Neural cell (in vitro differentiated cells): ENCODE measurements at regions not wholly inside any gene's neighbourhood (a gene's known extent, or its start where the extent isn't known, plus 50 kb on each side); places are given as distances from the start of the nearest gene placed in this dataset.

Experiments
- H2AFZ ChIP-seq: fragments of 200-600, 300-800 bp; sonication (generic), shearing (Covaris generic); 2 replicates; pipeline ENCODE4 v1.6.0; 2014; ENCODE audit warnings: low read depth, mild to moderate bottlenecking, antibody characterized with exemption, low read length, moderate library complexity
- H3F3A ChIP-seq: fragments of 200-600 bp; shearing (Covaris generic); 2 replicates; pipeline ENCODE4 v1.6.1; 2016; ENCODE audit warnings: mild to moderate bottlenecking, moderate library complexity, mixed read lengths, antibody characterized with exemption, low read length; ENCODE audit not compliant: insufficient read depth, poor library complexity, severe bottlenecking
- H3K27ac ChIP-seq: fragments of 200-600, 300-800 bp; sonication (generic), shearing (Covaris generic); 2 replicates; pipeline ENCODE4 v1.5.1; 2014; ENCODE audit warnings: mild to moderate bottlenecking, low read length, moderate library complexity
- H3K27me3 ChIP-seq: fragments of 300-800, 200-600 bp; sonication (generic), shearing (Covaris generic); 2 replicates; pipeline ENCODE4 v1.6.0; 2014; ENCODE audit warnings: mild to moderate bottlenecking, low read depth, low read length, moderate library complexity; ENCODE audit not compliant: insufficient read depth
- H3K36me3 ChIP-seq: fragments of 300-800, 200-600 bp; sonication (generic), shearing (Covaris generic); 2 replicates; pipeline ENCODE4 v1.5.1; 2014; ENCODE audit warnings: mild to moderate bottlenecking, antibody characterized with exemption, low read length, moderate library complexity; ENCODE audit not compliant: insufficient read depth
- H3K4me2 ChIP-seq: fragments of 300-800, 200-600 bp; sonication (generic), shearing (Covaris generic); 2 replicates; pipeline ENCODE4 v1.6.0; 2014; ENCODE audit warnings: mild to moderate bottlenecking, low read length
- H3K4me3 ChIP-seq: fragments of 300-800, 200-600 bp; sonication (generic), shearing (Covaris generic); 2 replicates; pipeline ENCODE4 v1.5.1; 2014; ENCODE audit warnings: mild to moderate bottlenecking, low read length, moderate library complexity
- H3K79me2 ChIP-seq: fragments of 200-600 bp; shearing (Covaris generic); replicated peaks from 2 replicates; pipeline ENCODE4 v1.6.0; 2014; ENCODE audit warnings: mild to moderate bottlenecking, low read length, moderate library complexity; ENCODE audit not compliant: insufficient read depth
- H3K9ac ChIP-seq: fragments of 300-800, 200-600 bp; sonication (generic), shearing (Covaris generic); 2 replicates; pipeline ENCODE4 v1.6.1; 2016; ENCODE audit warnings: mild to moderate bottlenecking, low read length, mixed read lengths
- H3K9me2 ChIP-seq: fragments of 200-600 bp; shearing (Covaris generic); 2 replicates; pipeline ENCODE4 v1.6.1; 2016; ENCODE audit warnings: mild to moderate bottlenecking, low read length, mixed read lengths; ENCODE audit not compliant: insufficient read depth
- H3K9me3 ChIP-seq: fragments of 200-600, 300-800 bp; sonication (generic), shearing (Covaris generic); 2 replicates; pipeline ENCODE4 v1.6.1; 2016; ENCODE audit warnings: mild to moderate bottlenecking, mixed run types, low read length, moderate library complexity, mixed read lengths
- H4K20me1 ChIP-seq: fragments of 200-600 bp; shearing (Covaris generic); 2 replicates; pipeline ENCODE4 v1.6.1; 2016; ENCODE audit warnings: mild to moderate bottlenecking, mixed run types; ENCODE audit not compliant: insufficient read depth
- EP300 ChIP-seq: fragments of 450-650 bp; conservative IDR thresholded peaks from 2 replicates; pipeline ENCODE4 v1.6.1; 2014; ENCODE audit warnings: antibody characterized with exemption, mild to moderate bottlenecking, moderate library complexity; ENCODE audit not compliant: poor library complexity, severe bottlenecking
- EZH2 ChIP-seq: fragments of 200-600, 300-800 bp; shearing (Covaris generic), sonication (generic); IDR thresholded peaks from 2 replicates; pipeline ENCODE4 v1.6.1; 2014; ENCODE audit warnings: antibody characterized with exemption, low read length, borderline replicate concordance, mild to moderate bottlenecking; ENCODE audit not compliant: insufficient read depth, poor library complexity, severe bottlenecking
- MXI1 ChIP-seq: fragments of 450-650 bp; conservative IDR thresholded peaks from 2 replicates; pipeline ENCODE4 v1.6.1; 2014; ENCODE audit warnings: antibody characterized with exemption, mild to moderate bottlenecking; ENCODE audit not compliant: poor library complexity, severe bottlenecking
- POLR2AphosphoS5 ChIP-seq: IDR thresholded peaks from 2 replicates; pipeline ENCODE4 v1.6.1; 2012
- RAD21 ChIP-seq: fragments of 450-650 bp; conservative IDR thresholded peaks from 2 replicates; pipeline ENCODE4 v1.6.1; 2014; ENCODE audit warnings: antibody characterized with exemption, mild to moderate bottlenecking, moderate library complexity
- SMC3 ChIP-seq: fragments of 450-650 bp; conservative IDR thresholded peaks from 2 replicates; pipeline ENCODE4 v1.6.1; 2014; ENCODE audit warnings: antibody characterized with exemption, mild to moderate bottlenecking, moderate library complexity; ENCODE audit not compliant: poor library complexity
- TAF1 ChIP-seq: IDR thresholded peaks from 2 replicates; pipeline ENCODE4 v1.6.1; 2012; ENCODE audit warnings: low read depth
- TF ChIP-seq, protein P1 (sequence below): fragments of 450-650 bp; IDR thresholded peaks from 2 replicates; pipeline ENCODE4 v1.5.1; 2014; ENCODE audit warnings: antibody characterized with exemption, mild to moderate bottlenecking, moderate library complexity; ENCODE audit not compliant: poor library complexity, severe bottlenecking
- TF ChIP-seq, protein P2 (sequence below): IDR thresholded peaks from 2 replicates; pipeline ENCODE4 v1.6.1; 2012; ENCODE audit warnings: borderline replicate concordance

DNA sequence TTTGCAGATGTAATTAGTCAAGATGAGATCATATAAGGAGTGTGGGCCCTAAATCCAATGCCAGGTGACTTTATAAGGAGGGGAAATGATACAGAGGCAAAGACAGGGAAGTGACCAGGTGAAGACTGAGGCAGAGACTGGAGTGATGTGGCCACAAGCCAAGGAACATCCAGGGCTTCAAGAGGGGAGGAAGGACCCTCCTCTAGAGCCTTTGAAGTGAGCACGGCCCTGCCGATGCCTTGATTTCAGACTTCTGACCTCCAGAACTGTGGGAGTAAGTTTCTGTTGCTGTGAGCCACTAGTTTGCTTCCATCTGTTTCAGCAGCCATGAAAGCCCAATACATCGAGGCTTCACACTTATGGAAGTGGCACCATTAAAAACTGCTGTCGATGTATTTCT is 78.7 kb downstream of the SHANK2 start:
- Histone ChIP-seq H3K27me3 (no peaks in the 10 kb centered on the region), H3K79me2 (no peaks in the 10 kb centered on the region), H3K9me3 (peaks cover 5% of the 10 kb centered on the region), H3F3A (no peaks in the 10 kb centered on the region), H3K4me3 (no peak overlapping the region), H2AFZ (no peak overlapping the region), H3K27ac (no peak overlapping the region), H3K36me3 (no peaks in the 10 kb centered on the region), H3K4me2 (no peak overlapping the region), H3K9me2 (no peaks in the 10 kb centered on the region), H4K20me1 (no peaks in the 10 kb centered on the region), H3K9ac (no peak overlapping the region)
- TF ChIP-seq TAF1 = no peak
- TF ChIP-seq EZH2 = no peak
- no peak for TF ChIP-seq EP300
- no peak for TF ChIP-seq POLR2AphosphoS5
- no peak for TF ChIP-seq SMC3
- TF ChIP-seq MXI1 = no peak
- TF ChIP-seq, protein P1, sequence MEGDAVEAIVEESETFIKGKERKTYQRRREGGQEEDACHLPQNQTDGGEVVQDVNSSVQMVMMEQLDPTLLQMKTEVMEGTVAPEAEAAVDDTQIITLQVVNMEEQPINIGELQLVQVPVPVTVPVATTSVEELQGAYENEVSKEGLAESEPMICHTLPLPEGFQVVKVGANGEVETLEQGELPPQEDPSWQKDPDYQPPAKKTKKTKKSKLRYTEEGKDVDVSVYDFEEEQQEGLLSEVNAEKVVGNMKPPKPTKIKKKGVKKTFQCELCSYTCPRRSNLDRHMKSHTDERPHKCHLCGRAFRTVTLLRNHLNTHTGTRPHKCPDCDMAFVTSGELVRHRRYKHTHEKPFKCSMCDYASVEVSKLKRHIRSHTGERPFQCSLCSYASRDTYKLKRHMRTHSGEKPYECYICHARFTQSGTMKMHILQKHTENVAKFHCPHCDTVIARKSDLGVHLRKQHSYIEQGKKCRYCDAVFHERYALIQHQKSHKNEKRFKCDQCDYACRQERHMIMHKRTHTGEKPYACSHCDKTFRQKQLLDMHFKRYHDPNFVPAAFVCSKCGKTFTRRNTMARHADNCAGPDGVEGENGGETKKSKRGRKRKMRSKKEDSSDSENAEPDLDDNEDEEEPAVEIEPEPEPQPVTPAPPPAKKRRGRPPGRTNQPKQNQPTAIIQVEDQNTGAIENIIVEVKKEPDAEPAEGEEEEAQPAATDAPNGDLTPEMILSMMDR = no peak
- TF ChIP-seq RAD21 = no peak
- TF ChIP-seq, protein P2, sequence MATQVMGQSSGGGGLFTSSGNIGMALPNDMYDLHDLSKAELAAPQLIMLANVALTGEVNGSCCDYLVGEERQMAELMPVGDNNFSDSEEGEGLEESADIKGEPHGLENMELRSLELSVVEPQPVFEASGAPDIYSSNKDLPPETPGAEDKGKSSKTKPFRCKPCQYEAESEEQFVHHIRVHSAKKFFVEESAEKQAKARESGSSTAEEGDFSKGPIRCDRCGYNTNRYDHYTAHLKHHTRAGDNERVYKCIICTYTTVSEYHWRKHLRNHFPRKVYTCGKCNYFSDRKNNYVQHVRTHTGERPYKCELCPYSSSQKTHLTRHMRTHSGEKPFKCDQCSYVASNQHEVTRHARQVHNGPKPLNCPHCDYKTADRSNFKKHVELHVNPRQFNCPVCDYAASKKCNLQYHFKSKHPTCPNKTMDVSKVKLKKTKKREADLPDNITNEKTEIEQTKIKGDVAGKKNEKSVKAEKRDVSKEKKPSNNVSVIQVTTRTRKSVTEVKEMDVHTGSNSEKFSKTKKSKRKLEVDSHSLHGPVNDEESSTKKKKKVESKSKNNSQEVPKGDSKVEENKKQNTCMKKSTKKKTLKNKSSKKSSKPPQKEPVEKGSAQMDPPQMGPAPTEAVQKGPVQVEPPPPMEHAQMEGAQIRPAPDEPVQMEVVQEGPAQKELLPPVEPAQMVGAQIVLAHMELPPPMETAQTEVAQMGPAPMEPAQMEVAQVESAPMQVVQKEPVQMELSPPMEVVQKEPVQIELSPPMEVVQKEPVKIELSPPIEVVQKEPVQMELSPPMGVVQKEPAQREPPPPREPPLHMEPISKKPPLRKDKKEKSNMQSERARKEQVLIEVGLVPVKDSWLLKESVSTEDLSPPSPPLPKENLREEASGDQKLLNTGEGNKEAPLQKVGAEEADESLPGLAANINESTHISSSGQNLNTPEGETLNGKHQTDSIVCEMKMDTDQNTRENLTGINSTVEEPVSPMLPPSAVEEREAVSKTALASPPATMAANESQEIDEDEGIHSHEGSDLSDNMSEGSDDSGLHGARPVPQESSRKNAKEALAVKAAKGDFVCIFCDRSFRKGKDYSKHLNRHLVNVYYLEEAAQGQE = no peak

DNA sequence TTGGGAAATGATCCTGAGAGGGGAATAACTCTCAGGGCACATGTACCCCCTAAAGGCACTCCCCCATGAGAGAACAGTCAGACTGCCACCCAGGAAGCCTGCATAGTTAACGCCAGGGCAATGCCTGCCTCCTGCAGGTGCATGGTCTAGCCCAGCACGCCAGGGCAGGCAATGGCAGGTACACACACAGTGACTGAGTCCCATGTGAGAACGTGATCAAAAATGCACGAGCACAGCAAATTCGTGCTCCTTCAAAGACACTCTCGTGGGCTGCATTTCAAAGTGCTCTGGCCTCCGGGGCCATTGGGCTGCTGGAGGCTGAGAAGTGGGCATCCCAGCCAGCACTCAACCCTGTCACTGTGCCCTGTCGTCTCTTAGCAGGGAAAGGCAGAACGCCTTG is 79.7 kb downstream of the SHANK2 start:
- H3F3A ChIP-seq = no peaks in the 10 kb centered on the region
- H3K27me3 ChIP-seq = no peaks in the 10 kb centered on the region
- peaks cover 5% of the 10 kb centered on the region for H3K9me3 ChIP-seq
- no peak overlapping the region for H3K4me2 ChIP-seq
- no peak overlapping the region for H3K4me3 ChIP-seq
- H3K79me2 ChIP-seq = no peaks in the 10 kb centered on the region
- no peak overlapping the region for H3K9ac ChIP-seq
- no peak overlapping the region for H3K27ac ChIP-seq
- no peaks in the 10 kb centered on the region for H3K9me2 ChIP-seq
- H2AFZ ChIP-seq = no peak overlapping the region
- no peaks in the 10 kb centered on the region for H4K20me1 ChIP-seq
- TF ChIP-seq, protein P1 = no peak
- TF ChIP-seq POLR2AphosphoS5 = no peak
- no peak for TF ChIP-seq RAD21
- no peak for TF ChIP-seq TAF1
- TF ChIP-seq, protein P2 = no peak
- no peak for TF ChIP-seq MXI1
- TF ChIP-seq SMC3 = no peak
- H3K36me3 ChIP-seq = no peaks in the 10 kb centered on the region
